Right ventricle myocardium inferior (tissue), 1 donor: ENCODE measurements at regions not wholly inside any gene's neighbourhood (a gene's known extent, or its start where the extent isn't known, plus 50 kb on each side); places are given as distances from the start of the nearest gene placed in this dataset.

Source experiments
- ATAC-seq: fragments of 200-7000 bp; cut with Tn5 transposase; one replicate; pipeline ENCODE4 v1.9.1; 2020; ENCODE audit warnings: mild to moderate bottlenecking, moderate library complexity
- DNase-seq: peaks from one replicate; pipeline ENCODE4 v3.0.0; 2021; ENCODE audit errors: missing footprints
- intact Hi-C: fragments of 100-400 bp; cut with DNase I; formaldehyde crosslinking; loops from one replicate; pipeline ENCODE4 v1.11.0; 2022
- donor health status: DM: no; HTN: yes; CAD: no; lungs with severe emphysema.

DNA sequence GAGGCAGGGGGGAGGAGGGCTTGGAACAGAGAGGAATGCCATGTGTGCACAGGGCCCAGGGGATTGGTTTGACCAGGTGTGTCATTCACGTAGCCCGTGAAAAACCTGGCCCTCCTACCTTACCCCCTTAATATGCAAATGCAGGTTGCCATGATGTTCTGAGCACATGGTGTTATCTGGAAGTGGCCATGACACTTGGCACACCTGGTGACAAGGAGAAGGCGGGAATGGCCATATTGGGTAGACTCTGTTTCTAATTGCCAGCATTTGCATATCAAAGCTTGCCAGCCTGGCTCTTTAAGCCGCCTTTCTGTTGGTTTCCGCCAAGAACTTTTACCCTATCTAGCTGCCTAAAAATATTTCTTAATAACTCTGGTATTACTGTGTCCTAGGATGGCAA is 202.1 kb upstream of the DPH6 start:
- no peak for ATAC-seq
- DNase-seq: no peak
- intact Hi-C loops: no loop called here

DNA sequence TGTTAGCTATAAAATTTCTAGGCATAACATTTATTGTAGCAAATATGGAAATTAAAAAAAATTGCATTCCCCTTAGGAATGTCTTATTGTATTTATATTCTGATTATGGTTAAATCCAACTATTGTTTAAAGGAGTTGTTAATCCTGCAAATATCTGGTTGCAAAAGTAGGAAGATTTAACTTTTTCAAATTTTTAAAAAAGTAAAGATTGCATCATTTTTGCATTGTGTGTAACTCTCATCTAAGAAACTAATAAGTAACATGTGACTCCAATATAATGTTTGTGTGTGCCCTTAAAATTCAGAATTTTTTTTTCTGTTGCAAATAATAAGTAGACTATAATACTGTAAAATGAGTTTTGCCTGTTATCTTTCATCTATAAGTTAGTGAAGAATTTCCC is 204.1 kb upstream of the DPH6 start:
- ATAC-seq: no peak
- no peak for DNase-seq
- intact Hi-C loops: loop anchor here (5.0 to 10.0 kb wide), 5 partner anchors 43 to 1352 kb away; partner anchors contain the start of gene MEIS2

DNA sequence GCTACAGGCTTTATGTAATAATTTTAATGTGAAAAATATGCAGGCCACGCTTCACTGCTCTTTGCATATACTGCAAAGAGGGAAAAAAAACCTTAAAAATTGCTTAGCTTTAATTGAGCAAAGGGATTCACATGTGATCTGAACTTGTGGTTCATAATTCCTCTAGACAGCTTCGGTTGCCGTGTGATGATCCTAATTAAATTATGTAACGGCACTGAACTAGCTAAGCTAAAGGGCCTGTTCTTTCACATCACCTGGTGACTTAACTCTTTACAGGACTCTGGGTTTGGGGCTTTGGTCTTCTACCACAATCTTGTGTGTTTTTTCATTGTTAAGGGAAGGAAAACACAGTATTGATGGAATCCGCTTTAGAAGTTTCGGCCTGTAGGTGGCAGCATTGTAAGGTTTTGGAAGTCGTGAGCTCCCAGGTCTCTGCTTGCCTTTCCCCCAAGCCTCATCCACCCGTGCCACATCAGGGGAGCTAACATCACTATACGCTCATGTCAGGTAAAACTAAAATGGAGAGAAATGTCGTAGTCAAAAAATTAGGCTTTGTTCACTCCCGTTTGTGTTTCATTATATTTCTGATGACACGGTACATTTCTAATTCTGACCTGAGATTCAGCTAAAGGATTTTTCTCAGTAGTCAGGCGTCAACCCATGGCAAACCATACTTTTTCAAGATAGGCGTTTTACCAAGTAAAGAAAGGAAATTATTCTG is 205.6 kb upstream of the DPH6 start:
- DNase-seq: no peak
- intact Hi-C loops: loop anchor here (5.0 to 10.0 kb wide), 5 partner anchors 44 to 1351 kb away; partner anchors contain the start of gene MEIS2
- ATAC-seq: peak; percentile 79

DNA sequence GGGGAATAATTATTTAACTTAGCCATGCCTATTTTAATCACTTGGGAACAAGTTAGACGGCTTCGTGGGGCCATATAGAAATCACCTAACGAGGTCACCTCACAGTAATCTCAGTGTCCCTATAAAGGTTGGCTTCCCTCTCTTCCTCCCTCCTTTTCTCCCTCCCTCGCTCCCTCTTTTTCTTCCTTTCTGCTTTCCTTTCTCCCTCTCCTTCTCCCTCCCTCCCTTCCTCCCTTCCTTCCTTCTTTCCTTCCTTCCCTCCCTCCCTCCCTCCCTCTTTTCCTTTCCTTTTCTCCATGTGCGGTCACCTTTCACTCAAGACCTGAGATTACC is 206.1 kb upstream of the DPH6 start:
- ATAC-seq (no peak), DNase-seq (no peak)
- intact Hi-C loops: loop anchor here (5.0 to 10.0 kb wide), 5 partner anchors 45 to 1350 kb away; partner anchors contain the start of gene MEIS2

DNA sequence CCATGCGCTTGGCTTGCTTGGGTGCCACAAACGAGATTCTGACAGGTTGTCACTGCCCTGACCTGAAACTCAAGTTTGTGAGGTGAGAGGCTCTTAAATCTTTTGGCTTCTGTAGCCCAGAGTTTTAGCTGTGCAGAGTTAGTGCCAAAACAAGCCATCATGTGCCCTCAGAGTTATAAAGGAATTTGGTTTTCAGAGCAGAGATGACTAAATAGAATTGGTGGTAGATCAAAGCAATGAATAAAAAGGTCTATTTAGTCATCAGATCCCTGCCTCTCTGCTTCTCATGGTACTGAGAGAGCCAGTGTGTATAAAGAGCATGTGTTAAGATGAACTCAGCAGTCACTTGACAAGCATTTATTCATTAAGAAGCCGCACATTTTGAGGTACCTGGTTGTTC is 207.5 kb upstream of the DPH6 start:
- DNase-seq: no peak
- ATAC-seq: peak; percentile 60
- intact Hi-C loops: loop anchor here (5.0 to 10.0 kb wide), 5 partner anchors 46 to 1349 kb away; partner anchors contain the start of gene MEIS2

DNA sequence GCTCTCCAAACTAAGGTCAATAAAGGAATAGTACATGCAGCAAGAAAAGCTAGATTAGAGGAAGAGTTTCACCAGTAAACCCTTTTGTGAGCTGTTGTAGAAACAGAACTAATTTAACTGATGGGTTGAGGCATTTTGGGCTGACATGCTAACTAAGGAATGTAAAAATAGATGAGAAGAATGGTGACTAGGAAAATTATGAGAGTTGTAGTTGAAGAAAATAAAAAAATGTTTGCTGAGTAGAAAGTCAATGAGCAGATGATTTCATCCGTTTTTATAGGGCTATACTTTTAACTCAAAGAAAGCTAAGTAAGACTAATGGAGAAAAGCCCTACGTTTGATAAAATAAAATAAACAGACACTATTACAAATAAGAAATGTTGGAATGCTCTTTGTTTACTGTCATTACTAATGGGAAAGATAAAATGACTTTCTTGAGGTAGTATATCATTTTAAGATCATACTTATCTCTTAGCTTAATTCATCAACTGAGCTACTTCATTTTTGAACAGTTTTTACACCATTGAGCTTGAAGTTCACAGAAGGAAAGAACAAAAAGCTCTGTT is 209.4 kb upstream of the DPH6 start:
- no peak for ATAC-seq
- intact Hi-C loops: loop anchor here (10.0 kb wide), 1 partner anchor 149 kb away; no protein-coding TSS in a partner anchor
- DNase-seq: no peak

DNA sequence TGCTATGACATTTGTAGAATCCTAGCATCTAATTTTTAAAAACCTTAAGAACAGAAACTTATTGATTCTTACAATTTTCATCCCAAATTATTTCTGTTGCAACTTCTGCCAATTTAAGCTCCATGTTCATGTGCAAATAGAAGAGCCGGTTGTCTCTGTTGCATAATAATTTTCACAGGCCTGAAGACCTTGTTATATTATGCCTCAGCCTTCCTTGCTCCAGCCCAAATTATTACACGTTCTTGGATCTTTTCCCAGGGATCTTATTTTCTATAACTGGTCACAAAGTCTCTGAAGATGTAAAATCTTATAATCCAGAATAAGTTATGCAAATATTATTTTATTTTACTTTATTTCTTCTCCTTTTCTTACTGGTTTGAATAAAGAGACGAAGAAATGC is 210.7 kb upstream of the DPH6 start:
- DNase-seq (no peak), ATAC-seq (no peak)
- intact Hi-C loops: loop anchor here (10.0 kb wide), 1 partner anchor 148 kb away; no protein-coding TSS in a partner anchor

DNA sequence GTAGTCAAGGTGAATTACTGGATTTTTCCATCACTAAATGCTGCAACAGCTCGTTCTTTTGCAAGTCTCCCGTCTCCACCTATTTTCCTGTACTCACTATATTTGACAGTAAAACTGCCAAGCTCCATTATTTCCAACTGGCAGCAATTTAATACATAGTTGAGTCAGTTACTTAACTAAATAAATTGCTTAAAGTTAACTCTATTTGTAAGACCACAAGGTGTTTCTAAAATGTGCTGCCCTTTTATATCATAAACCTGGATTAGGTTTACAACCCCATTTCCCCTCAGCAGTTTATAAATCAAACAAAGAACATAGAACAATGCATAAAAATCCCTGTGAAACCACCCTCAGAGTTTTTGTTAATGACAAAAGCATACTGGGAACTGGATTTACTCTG is 211.4 kb upstream of the DPH6 start:
- no peak for ATAC-seq
- DNase-seq: no peak
- intact Hi-C loops: loop anchor here (10.0 kb wide), 1 partner anchor 147 kb away; no protein-coding TSS in a partner anchor

DNA sequence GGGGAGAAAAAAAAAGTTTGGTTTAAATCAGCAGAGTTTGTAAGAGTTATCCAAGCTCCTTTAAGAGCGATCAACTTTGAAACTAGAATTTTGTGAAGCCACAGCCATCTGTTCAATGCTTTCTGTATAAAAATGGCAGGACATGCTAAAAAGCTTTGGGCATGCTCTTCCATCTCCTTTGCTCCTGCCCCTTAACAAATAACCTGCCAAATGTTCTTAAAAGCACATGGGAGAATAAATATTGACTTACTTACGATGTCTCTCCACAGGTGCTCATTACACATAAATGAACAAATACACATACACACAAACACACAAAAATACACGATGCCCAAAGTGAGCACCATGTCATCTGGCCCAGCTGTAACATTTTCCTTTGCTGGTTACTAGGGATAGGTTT is 211.8 kb upstream of the DPH6 start:
- ATAC-seq: no peak
- DNase-seq: no peak
- intact Hi-C loops: loop anchor here (10.0 kb wide), 1 partner anchor 147 kb away; no protein-coding TSS in a partner anchor

DNA sequence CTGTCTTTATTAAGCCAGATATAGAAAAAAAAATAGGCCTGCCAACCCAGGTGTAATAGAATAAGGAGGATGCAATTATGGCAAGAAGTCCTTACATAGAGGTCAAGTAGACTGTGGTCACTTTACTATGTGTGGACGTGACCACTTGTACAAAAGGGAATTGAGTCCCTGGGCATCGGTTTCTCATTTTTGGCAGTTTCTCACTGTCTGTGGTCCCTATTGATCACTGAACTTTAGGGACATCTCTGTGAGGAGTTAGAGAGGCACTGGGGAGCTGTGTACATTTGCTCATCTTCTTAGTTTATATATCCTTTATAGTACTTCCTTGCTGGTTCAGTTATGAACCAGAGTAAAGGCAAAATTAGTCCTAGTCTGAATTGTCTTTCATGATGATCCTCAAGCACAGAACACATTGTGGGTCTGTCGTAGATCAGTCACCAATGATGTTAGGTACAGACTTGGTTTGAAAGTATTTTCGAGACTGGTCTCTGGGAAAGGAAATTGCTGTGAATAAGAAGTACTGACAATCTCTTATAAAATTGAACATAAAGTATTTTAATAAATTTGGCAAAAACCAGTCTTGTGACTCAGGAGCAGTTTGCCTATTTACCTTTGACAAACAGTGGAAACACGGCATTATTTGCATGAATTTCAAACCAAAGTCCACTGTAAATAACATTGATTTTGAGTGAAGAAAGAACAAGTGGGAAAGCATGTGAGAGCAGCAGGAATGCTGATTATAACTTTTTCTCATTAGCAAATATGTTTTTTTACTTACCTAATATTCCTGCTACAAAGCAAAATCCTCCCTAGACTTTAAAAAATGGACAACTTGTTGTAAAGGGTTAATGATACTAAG is 218.9 kb upstream of the DPH6 start:
- DNase-seq: no peak
- intact Hi-C loops: no loop called here
- ATAC-seq: no peak

DNA sequence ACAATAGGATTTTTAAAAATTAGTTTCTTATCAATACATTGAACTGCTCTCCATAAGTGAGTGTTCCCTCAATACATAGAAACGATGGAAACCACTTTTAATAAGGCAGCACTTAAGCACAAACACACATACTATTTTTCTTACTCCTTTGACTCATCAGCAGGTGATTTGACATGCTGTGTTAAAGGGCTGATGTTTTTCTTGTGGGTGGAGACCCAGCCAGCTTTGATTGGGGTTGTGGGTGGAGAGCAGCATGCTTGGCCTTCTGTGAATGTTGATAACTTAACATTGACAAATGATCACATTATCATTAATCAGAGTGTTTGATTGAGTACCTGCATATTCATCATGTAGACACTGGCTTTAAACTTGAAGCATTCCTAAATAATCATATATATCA is 223.0 kb upstream of the DPH6 start:
- intact Hi-C loops: no loop called here

DNA sequence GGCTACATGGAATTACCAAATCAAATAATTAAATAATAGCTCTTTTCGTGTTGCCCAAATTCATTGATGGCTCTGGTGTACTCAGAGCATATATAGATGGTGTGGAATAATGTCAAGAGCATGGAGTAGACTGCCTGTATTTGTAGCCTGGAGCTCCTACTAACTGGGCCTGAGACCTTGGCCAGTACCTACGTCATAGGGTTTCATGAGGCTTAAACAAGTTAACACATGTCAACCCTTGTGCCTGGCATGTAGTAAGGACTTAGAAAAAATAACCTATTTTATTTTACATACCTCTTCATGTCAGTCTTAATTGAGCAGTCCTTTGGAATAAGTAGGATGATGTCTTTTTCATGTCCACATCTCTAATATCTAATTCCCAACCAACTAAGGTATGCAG is 223.7 kb upstream of the DPH6 start:
- intact Hi-C loops: no loop called here
- DNase-seq (no peak), ATAC-seq (no peak)

More for the DNA sequence above, 223.0 kb upstream of the DPH6 start:
- ATAC-seq: no peak
- DNase-seq: no peak

DNA sequence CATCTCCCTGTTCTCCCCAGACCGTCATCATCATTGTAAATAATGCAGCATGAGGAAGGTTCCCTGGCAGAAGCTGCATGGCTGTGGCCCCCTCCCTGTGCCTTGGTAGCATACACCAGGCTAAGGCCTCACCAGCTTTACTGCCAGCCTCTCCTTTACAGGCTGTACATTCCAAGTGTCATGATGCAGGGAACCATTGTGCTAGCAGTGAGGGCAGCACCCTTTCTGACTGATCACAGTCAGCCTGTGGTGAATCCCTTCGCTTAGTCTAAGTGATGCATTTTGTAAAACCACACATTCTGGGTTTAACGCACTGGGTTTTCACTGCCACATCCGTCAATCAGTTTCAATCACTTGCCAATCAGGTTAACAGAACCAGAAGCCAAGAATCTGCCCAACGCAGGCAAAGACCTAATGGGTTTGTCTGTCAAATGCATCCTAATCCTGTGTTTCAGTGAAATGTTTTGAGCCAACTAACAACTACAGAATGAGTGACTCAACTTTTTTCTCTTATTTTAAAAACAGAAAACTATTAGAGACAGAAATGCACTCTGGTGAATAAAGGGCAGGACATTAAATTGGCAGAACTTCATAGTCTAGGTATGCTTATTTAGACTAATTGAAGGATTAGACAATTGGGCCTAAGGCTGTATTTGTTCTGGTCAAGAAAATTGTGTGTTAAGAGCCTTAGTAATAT is 225.9 kb upstream of the DPH6 start:
- ATAC-seq (no peak), DNase-seq (no peak)
- intact Hi-C loops: no loop called here

DNA sequence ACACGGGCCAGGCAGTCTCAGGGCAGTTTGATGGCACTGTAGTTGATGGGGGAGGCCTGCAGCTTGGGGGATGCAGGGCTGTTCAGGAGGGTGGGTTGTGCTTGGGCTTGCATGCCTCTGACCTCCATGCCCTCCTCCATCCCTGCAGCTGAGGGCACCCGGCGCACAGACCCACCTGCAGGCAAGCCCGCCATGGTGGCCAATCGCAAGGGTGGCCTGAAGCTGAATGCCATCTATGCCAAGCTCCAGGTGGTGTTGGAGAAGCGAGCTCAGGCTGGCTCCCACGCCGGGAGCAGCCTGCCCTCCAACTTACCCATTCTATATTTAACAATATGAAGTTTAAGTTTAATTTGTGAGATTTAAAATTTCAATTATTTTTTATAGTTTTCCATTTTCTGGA is 228.7 kb upstream of the DPH6 start:
- ATAC-seq: no peak

DNA sequence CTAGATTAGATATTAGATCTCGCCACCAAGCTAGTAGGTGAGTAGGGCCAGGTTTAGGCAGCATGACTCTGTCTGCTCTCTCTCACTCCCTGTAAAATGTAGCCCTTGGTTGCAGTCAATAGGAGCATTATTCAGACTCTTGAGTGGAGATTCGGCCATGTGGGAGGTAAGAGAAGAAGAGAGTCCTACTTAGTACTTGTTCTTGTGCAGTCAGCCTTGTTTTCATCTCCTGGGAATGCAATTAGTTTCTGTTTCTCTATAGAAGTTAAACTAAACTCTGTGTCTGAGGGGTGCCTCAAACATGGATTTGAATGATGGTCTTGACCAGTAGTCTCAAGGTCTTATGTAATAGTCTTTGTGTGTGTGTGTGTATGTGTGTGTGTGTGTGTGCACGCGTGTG is 229.5 kb upstream of the DPH6 start:
- ATAC-seq: no peak

More for the DNA sequence above, 228.7 kb upstream of the DPH6 start:
- DNase-seq: no peak
- intact Hi-C loops: no loop called here

DNA sequence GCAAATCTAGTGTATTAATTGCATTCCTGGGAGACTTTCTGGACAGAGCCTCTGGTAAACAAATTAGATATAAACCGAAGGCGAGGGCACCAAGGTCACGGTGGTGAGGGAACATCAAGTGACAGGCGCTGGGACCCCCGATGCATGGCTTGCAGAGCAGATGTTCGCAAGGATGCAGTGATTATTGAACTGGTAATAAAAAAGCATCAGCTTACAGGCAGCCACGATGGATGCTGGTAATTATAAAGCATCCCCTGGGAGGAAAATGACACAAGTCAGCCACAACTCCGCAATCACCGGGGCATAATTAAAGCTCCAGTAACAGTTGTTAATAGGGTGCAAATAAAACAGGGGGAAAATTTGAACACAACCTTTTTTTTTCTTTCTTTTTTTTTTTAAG is 231.1 kb upstream of the DPH6 start:
- ATAC-seq (no peak), DNase-seq (no peak)
- intact Hi-C loops: no loop called here

More for the DNA sequence above, 229.5 kb upstream of the DPH6 start:
- intact Hi-C loops: no loop called here
- no peak for DNase-seq

DNA sequence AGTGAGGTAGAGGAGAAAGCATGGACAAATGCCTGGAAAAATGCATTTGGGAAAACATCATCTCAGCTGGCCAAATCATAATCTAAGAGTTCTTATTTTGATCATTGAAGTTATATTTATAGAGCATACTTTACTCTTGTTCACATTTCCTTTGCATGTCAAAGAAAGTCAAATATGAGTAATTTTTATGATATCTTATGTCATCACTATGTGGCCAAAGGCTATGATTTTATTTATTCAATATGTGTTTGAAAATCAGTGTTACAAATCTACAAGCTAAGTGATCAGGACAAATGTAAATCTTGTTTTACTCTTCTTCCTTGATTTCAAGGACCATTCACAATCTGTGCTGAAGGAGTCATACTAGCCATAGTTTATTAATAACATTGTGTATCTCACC is 237.2 kb upstream of the DPH6 start:
- ATAC-seq (no peak), DNase-seq (no peak)
- intact Hi-C loops: no loop called here

DNA sequence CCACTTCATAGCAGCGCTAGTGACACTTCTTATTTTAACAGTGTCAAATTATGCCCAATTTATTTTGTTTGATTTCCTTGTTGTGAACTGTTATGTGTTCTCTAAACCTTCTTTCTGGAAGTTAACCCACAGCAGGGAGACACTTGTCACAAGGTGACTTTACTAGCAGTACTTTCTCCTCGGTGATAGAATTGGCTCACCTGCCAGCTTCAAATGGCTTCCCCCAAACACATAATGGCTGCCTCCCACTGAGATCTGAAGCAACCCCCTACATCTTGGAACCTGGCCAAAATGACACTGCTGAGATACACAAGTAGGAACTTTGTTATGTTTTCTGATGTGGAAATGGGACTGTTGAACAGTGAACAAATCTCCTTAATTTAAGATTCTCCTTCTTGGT is 238.8 kb upstream of the DPH6 start:
- intact Hi-C loops: no loop called here
- no peak for ATAC-seq

DNA sequence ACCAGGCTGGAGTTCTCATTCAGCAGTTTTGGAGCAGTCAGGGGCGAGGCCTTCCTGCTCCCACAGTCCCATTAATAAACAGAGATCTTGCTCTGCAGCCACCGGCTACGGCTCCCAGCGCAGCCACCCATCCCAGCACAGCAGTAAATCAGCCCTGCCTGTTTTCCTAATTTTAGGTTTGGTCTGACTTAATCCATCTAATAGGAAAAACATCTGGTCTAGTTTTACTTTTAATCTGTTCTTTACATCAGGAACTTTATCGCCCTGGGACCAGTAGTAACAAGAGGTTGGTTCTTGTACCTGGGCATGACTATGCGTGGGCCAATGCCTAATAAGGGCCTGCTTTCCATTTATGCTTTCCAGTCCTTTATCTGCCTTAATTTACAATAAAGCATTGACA is 264.0 kb upstream of the DPH6 start:
- DNase-seq: peak; percentile 39
- intact Hi-C loops: no loop called here
- ATAC-seq: no peak

More for the DNA sequence above, 238.8 kb upstream of the DPH6 start:
- DNase-seq: no peak
